Mammary epithelial cell (primary cell): ENCODE measurements at regions not wholly inside any gene's neighbourhood (a gene's known extent, or its start where the extent isn't known, plus 50 kb on each side); places are given as distances from the start of the nearest gene placed in this dataset.
"Not testable (repeated sequence)": the region's sequence is repeated elsewhere in the genome, so short reads cannot be mapped to it uniquely, and the experiment has no call there.

Source experiments
- EZH2 ChIP-seq: IDR thresholded peaks from 2 replicates; pipeline ENCODE4 v1.6.1; 2012; ENCODE audit warnings: low read length, inconsistent platforms, borderline replicate concordance
- TF ChIP-seq, protein P1 (sequence below), 2 donors: IDR thresholded peaks in 1 of 2; conservative IDR thresholded peaks in 1 of 2; 2 replicates each; pipeline ENCODE4 v1.5.1; 2011 to 2012; ENCODE audit warnings: inconsistent platforms in 2 of 2, low read length in 2 of 2, mild to moderate bottlenecking in 2 of 2, control low read depth in 1 of 2, low read depth in 1 of 2; ENCODE audit not compliant: insufficient read depth in 1 of 2; ENCODE audit errors: extremely low read depth in 1 of 2

DNA sequence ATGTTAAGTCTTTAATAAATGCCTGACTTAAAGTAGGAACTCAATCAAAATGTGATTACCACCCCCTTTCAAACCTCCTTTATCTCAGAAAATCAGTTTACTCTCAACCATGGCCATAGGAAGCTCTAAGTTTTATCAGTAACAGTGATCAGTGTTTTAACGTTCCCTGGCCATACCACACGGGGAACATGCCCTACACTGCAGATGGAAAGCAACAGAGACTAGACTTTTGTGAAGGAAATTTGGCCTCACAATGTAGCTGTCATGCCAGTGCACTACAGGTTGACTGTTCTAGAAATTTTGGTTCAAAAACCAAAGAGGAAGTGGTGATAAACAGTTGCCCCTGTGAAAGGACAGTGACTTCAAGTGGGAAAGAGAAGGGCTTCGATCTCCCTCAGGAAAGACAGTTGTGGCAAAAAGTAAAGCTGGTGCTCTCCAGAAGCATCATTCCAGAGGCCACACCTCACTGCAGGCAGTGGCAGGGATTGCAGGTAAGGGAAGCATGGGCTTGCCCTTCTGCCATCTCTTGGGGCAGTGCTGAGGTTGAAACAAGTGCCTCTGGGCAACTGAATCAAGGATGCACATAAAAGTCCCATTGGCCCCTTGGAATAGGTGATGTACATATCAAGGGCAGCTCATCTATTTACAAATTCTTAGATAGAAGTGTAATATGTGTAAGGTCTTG is 57.7 kb upstream of the FCGR1A start:
- TF ChIP-seq, protein P1, sequence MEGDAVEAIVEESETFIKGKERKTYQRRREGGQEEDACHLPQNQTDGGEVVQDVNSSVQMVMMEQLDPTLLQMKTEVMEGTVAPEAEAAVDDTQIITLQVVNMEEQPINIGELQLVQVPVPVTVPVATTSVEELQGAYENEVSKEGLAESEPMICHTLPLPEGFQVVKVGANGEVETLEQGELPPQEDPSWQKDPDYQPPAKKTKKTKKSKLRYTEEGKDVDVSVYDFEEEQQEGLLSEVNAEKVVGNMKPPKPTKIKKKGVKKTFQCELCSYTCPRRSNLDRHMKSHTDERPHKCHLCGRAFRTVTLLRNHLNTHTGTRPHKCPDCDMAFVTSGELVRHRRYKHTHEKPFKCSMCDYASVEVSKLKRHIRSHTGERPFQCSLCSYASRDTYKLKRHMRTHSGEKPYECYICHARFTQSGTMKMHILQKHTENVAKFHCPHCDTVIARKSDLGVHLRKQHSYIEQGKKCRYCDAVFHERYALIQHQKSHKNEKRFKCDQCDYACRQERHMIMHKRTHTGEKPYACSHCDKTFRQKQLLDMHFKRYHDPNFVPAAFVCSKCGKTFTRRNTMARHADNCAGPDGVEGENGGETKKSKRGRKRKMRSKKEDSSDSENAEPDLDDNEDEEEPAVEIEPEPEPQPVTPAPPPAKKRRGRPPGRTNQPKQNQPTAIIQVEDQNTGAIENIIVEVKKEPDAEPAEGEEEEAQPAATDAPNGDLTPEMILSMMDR (conservative IDR thresholded peaks at IDR 0.05 in 1 of 2, IDR thresholded peaks at IDR 0.05 in 1 of 2; ENCODE audit: extremely low read depth in 1 of 2, insufficient read depth in 1 of 2, low read depth in 1 of 2, low read length in 2 of 2) = not testable (repeated sequence)
- TF ChIP-seq EZH2 = not testable (repeated sequence)
